ENCODE measurements at regions not wholly inside any gene's neighbourhood (a gene's known extent, or its start where the extent isn't known, plus 50 kb on each side); places are given as distances from the start of the nearest gene placed in this dataset.
"Not testable (repeated sequence)": the region's sequence is repeated elsewhere in the genome, so short reads cannot be mapped to it uniquely, and the experiment has no call there.

DNA sequence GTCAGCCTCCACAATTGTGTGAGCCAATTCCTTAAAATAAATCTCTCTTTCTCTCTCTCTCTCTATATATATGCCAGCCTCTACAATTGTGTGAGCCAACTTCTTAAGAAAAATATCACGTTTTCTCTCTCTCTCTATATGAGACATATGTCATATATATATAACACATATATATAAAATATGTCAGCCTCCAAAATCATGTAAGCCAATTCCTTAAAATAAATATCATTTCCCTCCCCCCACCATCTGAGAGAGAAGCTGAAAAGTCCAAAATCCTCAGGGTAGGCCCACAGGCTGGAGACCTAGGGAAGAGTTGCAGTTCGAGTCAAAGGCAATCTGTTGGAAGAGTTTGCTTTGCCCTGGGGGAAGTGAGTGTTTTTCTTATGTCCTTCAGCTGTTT is 158.1 kb upstream of the RPS23 start:
- intact Hi-C loops (cut with micrococcal nuclease; ENCODE audit: unreplicated experiment), result no loop called here
- Histone ChIP-seq H3K27ac (ENCODE audit: low read depth, low read length, poor library complexity, severe bottlenecking) (no peak overlapping the region), H3K36me3 (ENCODE audit: insufficient read depth, low read length, poor library complexity, severe bottlenecking) (no peaks in the 10 kb centered on the region), H3K9me3 (ENCODE audit: low read depth, low read length, poor library complexity, severe bottlenecking) (no peaks in the 10 kb centered on the region), H3K4me3 (ENCODE audit: low read depth, low read length, poor library complexity, severe bottlenecking) (no peak overlapping the region), H3K4me1 (ENCODE audit: insufficient read depth, low read length, poor library complexity, severe bottlenecking) (no peaks in the 10 kb centered on the region), H3K27me3 (replicated peaks; ENCODE audit: insufficient read depth, low read depth, low read length, poor library complexity) (no peaks in the 10 kb centered on the region)
- DNase-seq (ENCODE audit: low spot score), result no peak
- CTCF ChIA-PET, result no interaction called here
- POLR2A ChIA-PET (ENCODE audit: low non-redundant PET), result no interaction called here
- no TSS peak for BruUV-seq (replicated peaks)
- TF ChIP-seq, protein P1, sequence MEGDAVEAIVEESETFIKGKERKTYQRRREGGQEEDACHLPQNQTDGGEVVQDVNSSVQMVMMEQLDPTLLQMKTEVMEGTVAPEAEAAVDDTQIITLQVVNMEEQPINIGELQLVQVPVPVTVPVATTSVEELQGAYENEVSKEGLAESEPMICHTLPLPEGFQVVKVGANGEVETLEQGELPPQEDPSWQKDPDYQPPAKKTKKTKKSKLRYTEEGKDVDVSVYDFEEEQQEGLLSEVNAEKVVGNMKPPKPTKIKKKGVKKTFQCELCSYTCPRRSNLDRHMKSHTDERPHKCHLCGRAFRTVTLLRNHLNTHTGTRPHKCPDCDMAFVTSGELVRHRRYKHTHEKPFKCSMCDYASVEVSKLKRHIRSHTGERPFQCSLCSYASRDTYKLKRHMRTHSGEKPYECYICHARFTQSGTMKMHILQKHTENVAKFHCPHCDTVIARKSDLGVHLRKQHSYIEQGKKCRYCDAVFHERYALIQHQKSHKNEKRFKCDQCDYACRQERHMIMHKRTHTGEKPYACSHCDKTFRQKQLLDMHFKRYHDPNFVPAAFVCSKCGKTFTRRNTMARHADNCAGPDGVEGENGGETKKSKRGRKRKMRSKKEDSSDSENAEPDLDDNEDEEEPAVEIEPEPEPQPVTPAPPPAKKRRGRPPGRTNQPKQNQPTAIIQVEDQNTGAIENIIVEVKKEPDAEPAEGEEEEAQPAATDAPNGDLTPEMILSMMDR (conservative IDR thresholded peaks at IDR 0.05; ENCODE audit: low read depth, low read length), result no peak
- TF ChIP-seq EZH2 (IDR thresholded peaks at IDR 0.05; ENCODE audit: borderline replicate concordance, low read depth, low read length, poor library complexity, severe bottlenecking), result no peak

DNA sequence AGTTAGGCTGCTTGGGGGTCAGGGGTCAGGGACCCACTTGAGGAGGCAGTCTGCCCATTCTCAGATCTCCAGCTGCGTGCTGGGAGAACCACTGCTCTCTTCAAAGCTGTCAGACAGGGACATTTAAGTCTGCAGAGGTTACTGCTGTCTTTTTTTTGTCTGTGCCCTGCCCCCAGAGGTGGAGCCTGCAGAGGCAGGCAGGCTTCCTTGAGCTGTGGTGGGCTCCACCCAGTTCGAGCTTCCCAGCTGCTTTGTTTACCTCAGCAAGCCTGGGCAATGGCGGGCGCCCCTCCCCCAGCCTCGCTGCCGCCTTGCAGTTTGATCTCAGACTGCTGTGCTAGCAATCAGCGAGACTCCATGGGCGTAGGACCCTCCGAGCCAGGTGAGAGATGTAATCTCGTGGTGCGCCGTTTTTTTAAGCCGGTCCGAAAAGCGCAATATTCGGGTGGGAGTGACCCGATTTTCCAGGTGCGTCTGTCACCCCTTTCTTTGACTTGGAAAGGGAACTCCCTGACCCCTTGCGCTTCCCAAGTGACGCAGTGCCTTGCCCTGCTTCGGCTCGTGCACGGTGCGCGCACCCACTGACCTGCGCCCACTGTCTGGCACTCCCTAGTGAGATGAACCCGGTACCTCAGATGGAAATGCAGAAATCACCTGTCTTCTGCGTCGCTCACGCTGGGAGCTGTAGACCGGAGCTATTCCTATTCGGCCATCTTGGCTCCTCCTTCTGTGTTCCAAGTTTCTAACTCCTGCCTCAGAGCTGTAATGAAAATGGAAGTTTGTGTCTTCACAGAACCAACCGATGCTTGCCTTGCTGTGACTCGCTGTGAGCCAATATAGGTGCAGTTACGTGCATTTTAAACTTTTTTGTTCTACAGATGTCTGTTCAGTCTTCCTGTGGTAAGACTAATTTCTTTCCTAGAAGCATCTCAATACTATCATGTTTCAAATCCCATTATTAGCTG is 156.8 kb upstream of the RPS23 start:
- DNase-seq (ENCODE audit: low spot score); CTCF ChIA-PET; POLR2A ChIA-PET (ENCODE audit: low non-redundant PET); H3K27ac ChIP-seq (ENCODE audit: low read depth, low read length, poor library complexity, severe bottlenecking); H3K4me1 ChIP-seq (ENCODE audit: insufficient read depth, low read length, poor library complexity, severe bottlenecking); intact Hi-C loops (cut with micrococcal nuclease; ENCODE audit: unreplicated experiment); H3K4me3 ChIP-seq (ENCODE audit: low read depth, low read length, poor library complexity, severe bottlenecking); H3K9me3 ChIP-seq (ENCODE audit: low read depth, low read length, poor library complexity, severe bottlenecking); BruUV-seq (replicated peaks); H3K27me3 ChIP-seq (replicated peaks; ENCODE audit: insufficient read depth, low read depth, low read length, poor library complexity); H3K36me3 ChIP-seq (ENCODE audit: insufficient read depth, low read length, poor library complexity, severe bottlenecking): not testable (repeated sequence)

DNA sequence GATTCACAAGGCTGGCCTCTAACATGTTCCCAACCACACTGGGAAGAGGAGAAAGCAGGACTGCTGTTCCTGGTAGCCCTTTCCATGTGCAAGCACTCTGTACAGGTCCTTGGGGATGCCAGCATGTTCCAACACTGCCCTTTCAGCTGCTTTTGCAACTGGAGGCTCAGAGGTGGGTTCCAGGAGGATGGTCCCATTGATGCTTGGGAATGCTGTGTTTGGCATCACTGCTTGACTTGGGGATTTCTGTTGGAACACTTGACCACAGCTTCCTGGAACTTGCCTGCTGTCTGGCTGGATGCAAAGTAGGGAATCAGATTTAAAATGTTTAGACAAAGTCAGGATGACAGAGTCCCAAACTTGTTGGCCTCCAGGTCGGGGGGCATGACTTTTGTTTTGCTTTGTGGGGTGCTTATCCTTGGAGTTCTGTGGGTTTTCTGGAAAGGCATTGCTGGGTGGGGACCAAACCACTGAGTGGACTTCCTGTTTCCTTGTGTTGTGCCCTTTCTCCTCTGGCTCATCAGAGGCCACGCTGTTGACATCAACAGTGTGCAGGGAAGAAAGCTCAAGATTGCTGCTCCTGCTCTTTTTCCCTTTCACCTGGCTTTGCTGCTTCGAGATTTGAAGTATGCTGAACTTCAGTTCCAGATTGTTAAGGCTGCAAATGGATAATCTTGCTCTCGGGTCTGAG is 148.5 kb upstream of the RPS23 start:
- Histone ChIP-seq H3K9me3 (ENCODE audit: low read depth, low read length, poor library complexity, severe bottlenecking) (no peaks in the 10 kb centered on the region), H3K4me1 (ENCODE audit: insufficient read depth, low read length, poor library complexity, severe bottlenecking) (no peaks in the 10 kb centered on the region), H3K27ac (ENCODE audit: low read depth, low read length, poor library complexity, severe bottlenecking) (no peak overlapping the region), H3K36me3 (ENCODE audit: insufficient read depth, low read length, poor library complexity, severe bottlenecking) (no peaks in the 10 kb centered on the region), H3K4me3 (ENCODE audit: low read depth, low read length, poor library complexity, severe bottlenecking) (no peak overlapping the region), H3K27me3 (replicated peaks; ENCODE audit: insufficient read depth, low read depth, low read length, poor library complexity) (no peaks in the 10 kb centered on the region)
- intact Hi-C loops (cut with micrococcal nuclease; ENCODE audit: unreplicated experiment), result no loop called here
- no TSS peak for BruUV-seq (replicated peaks)
- CTCF ChIA-PET, result no interaction called here
- POLR2A ChIA-PET (ENCODE audit: low non-redundant PET), result no interaction called here
- TF ChIP-seq EZH2 (IDR thresholded peaks at IDR 0.05; ENCODE audit: borderline replicate concordance, low read depth, low read length, poor library complexity, severe bottlenecking), result no peak
- TF ChIP-seq, protein P1 (conservative IDR thresholded peaks at IDR 0.05; ENCODE audit: low read depth, low read length), result no peak
- DNase-seq (ENCODE audit: low spot score), result no peak

Data from A673 (cell line).